Muscle layer of duodenum (tissue), 2 donors: ENCODE measurements at regions not wholly inside any gene's neighbourhood (a gene's known extent, or its start where the extent isn't known, plus 50 kb on each side); places are given as distances from the start of the nearest gene placed in this dataset.

Experiments used
- H3K27ac ChIP-seq: one replicate; pipeline ENCODE4 v1.7.0; 2013; ENCODE audit warnings: mild to moderate bottlenecking, low read length
- H3K27me3 ChIP-seq: one replicate; pipeline ENCODE4 v1.7.0; 2013; ENCODE audit warnings: low read depth, mild to moderate bottlenecking, control low read depth, low read length
- H3K36me3 ChIP-seq, 2 donors: one replicate each; pipeline ENCODE4 v1.7.0; 2013; ENCODE audit warnings: low read length in 2 of 2, control low read depth in 1 of 2, mild to moderate bottlenecking in 1 of 2; ENCODE audit not compliant: insufficient read depth in 2 of 2, control insufficient read depth in 1 of 2
- H3K4me1 ChIP-seq, 2 donors: one replicate each; pipeline ENCODE4 v1.7.0; 2013; ENCODE audit warnings: low read length in 2 of 2, mild to moderate bottlenecking in 2 of 2, control low read depth in 1 of 2, moderate library complexity in 1 of 2; ENCODE audit not compliant: insufficient read depth in 2 of 2, control insufficient read depth in 1 of 2
- H3K4me3 ChIP-seq, 2 donors: one replicate each; pipeline ENCODE4 v1.7.0; 2013; ENCODE audit warnings: low read length in 2 of 2, low read depth in 1 of 2, mild to moderate bottlenecking in 1 of 2
- H3K9me3 ChIP-seq, 2 donors: one replicate each; pipeline ENCODE4 v1.7.0; 2013; ENCODE audit warnings: low read length in 2 of 2, control low read depth in 1 of 2, mild to moderate bottlenecking in 1 of 2; ENCODE audit not compliant: control insufficient read depth in 1 of 2
- donor health status: healthy.

DNA sequence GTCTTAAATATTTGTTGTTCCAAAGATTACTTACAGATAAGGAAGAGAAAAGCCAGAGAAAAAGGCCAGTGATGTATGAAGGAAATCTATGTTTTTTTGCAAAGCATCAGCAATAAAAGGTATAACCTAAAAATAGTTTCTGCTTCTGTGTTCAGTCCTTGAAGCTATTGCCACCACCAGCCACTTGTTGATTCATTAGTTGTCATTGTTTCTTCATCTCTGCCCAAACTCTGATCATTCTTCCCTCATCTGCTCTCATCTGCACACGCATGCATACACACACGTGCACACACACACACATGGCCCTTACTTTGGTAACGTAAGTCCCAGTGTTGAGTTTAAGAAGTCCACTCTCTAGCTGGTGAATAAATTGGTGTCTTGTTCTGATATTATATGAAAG, 540.7 kb downstream of the GATA3 start:
- Histone ChIP-seq H3K27ac (no peak overlapping the region), H3K4me1 (no peaks in the 10 kb centered on the region)

DNA sequence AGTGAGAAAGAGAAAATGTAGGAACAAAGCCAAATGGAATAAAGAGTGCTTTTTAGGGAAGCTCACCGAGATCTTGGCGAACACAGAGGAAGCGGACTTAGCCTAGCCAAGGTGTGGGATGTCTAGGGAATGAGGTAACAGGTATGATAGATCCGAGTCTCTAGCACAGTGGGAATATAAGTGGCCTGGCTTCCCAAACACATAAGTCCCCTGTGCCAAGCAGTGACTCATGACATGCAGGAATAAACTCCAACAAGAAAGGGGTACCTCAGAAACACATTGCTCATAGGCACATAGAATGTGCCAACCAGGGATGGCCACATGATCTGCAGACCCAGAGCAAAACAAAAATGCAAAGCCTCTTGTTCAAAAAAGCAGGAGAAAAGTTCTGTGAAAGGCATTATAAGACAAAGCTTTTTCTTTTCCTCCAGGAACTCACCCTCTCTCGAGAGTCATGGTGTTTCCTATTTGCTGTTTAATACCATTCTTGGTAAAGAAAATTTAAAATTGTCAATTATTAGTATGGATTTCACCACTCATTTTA, 542.5 kb downstream of the GATA3 start:
- H3K4me3 ChIP-seq: no peak overlapping the region
- H3K9me3 ChIP-seq: no peaks in the 10 kb centered on the region
- no peak overlapping the region for H3K27ac ChIP-seq
- no peaks in the 10 kb centered on the region for H3K4me1 ChIP-seq
- no peaks in the 10 kb centered on the region for H3K27me3 ChIP-seq
- no peaks in the 10 kb centered on the region for H3K36me3 ChIP-seq

More for the DNA sequence above, 540.7 kb downstream of the GATA3 start:
- H3K27me3 ChIP-seq: no peaks in the 10 kb centered on the region
- no peaks in the 10 kb centered on the region for H3K36me3 ChIP-seq
- no peaks in the 10 kb centered on the region for H3K9me3 ChIP-seq
- H3K4me3 ChIP-seq: no peak overlapping the region

DNA sequence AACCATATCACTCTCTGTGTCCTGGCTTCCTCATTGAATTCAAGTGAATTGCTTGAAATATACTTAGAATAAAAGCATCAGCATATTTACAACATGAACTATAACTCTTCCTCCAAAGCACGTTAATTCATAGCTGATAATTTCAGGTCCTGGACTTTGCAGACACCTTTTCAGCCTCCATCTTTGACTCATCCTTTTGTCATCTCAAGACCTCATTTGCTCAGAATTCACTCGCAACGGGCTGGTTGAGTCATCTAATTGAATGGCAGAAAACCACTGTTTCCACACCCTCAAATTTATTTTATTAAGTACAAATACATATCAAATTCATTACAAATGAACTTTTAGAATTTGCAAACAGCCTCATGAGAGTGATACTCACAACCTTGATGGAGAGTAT, 545.7 kb downstream of the GATA3 start:
- Histone ChIP-seq H3K9me3 (no peaks in the 10 kb centered on the region), H3K27ac (no peak overlapping the region), H3K27me3 (no peaks in the 10 kb centered on the region), H3K4me1 (no peaks in the 10 kb centered on the region), H3K36me3 (no peaks in the 10 kb centered on the region), H3K4me3 (no peak overlapping the region)

DNA sequence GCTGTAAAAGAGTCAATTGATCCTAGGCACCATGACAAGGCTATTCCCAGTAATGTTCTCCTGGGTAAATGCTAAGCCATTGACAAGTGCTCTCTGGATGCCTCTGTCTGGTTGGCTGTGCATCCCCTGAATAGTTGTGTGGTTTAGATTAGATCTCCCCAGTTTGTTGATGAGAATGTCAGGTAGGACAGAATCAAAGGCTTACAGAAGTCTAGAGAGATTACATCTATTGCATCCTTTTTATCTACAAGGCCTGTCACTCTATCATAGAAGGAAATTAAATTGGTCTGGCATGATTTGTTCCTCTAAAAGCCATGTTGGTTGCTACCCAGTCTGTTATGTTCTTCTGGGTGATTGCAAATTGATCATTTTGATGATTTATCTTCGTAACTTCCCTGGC, 548.3 kb downstream of the GATA3 start:
- no peak overlapping the region for H3K27ac ChIP-seq
- no peaks in the 10 kb centered on the region for H3K27me3 ChIP-seq
- H3K36me3 ChIP-seq: no peaks in the 10 kb centered on the region
- no peak overlapping the region for H3K4me3 ChIP-seq
- H3K4me1 ChIP-seq: no peaks in the 10 kb centered on the region
- H3K9me3 ChIP-seq: no peaks in the 10 kb centered on the region

DNA sequence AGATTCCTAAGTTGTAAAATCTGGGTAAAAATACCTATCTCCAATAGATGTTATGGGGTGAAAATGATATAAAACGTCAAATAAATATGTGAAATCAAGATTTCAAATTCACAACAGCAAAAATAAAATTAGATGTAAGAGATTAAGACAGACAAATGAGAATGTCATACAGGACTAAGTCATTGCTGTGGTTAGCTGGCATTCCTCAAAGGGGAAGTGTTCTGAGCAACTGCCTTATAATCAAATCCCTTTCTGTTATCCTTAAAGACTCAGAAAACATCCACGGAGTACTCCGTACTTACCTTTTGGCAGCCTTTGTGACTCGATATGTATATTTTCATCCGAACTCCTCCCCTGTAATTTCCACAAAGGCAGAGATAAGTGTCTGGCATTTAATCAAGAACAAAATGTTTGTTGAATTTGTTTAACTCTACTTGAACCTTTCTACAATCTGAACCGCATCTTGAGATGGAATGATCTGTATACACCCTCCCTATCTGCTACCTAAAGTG, 559.6 kb downstream of the GATA3 start:
- Histone ChIP-seq H3K9me3 (no peaks in the 10 kb centered on the region), H3K36me3 (no peaks in the 10 kb centered on the region), H3K4me1 (no peaks in the 10 kb centered on the region), H3K27me3 (no peaks in the 10 kb centered on the region), H3K4me3 (no peak overlapping the region), H3K27ac (no peak overlapping the region)

DNA sequence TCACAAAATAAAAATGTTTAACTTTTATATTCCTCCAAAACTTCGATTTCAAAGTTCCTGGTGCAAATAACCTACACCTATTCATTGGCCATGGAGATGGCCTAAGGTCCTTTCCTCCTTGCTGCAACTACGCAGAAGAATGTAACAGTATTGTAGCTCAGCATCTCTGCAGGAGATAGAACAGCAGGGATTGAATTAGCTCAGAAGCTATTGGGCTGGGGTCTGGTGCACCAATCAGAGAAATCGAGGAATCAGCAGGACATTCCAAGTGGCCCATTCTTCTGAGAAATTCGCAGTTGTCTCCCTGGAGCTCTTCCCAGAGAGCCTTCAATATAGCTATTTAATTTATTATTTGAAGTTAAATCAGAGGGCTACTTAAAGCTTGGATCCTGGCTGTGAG, 560.6 kb downstream of the GATA3 start:
- Histone ChIP-seq H3K4me3 (no peak overlapping the region), H3K36me3 (no peaks in the 10 kb centered on the region), H3K4me1 (no peaks in the 10 kb centered on the region), H3K27ac (no peak overlapping the region), H3K27me3 (no peaks in the 10 kb centered on the region), H3K9me3 (no peaks in the 10 kb centered on the region)

DNA sequence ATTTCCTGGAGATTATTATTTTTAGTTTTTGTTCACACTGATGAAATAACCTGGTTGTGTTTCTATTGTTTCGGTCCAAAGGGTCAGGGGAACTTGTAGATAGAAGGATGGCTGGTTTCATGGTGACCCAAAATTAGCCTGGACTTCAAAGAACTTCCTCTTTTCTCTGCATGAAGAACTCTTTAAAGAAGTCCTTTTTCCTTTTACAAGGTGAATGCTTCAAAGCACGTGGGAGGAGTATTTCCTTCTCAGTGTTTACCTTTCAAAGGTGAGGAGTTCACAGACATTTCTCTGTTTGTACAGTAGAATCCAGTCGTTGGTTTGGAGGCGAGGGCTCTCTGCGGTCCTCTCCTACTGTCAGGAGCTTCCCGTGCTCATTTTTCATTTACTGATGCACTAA, 561.7 kb downstream of the GATA3 start:
- no peak overlapping the region for H3K4me3 ChIP-seq
- no peaks in the 10 kb centered on the region for H3K36me3 ChIP-seq
- H3K27me3 ChIP-seq: no peaks in the 10 kb centered on the region
- no peaks in the 10 kb centered on the region for H3K9me3 ChIP-seq
- no peak overlapping the region for H3K27ac ChIP-seq
- H3K4me1 ChIP-seq: no peaks in the 10 kb centered on the region

DNA sequence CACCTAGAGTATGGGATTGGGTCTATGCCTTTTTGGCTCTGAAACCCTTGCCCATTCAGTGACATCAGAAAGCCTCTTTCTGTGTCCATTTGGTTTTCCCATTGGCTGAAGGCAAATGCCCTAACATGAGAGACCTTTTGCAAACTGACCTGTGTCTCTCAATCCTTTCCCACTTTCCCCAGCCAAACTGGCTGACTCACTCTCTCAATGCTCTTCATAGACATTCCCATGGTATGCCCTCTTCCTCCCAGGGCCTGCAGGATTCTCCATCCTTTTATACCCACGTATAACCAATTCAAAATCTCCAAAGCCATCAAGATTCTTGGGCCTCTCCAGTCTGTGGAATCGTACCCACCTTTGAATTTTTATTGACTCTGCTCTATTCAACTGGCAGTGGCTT, 563.3 kb downstream of the GATA3 start:
- Histone ChIP-seq H3K27ac (no peak overlapping the region), H3K4me1 (no peaks in the 10 kb centered on the region), H3K36me3 (no peaks in the 10 kb centered on the region), H3K4me3 (no peak overlapping the region), H3K9me3 (no peaks in the 10 kb centered on the region), H3K27me3 (no peaks in the 10 kb centered on the region)

DNA sequence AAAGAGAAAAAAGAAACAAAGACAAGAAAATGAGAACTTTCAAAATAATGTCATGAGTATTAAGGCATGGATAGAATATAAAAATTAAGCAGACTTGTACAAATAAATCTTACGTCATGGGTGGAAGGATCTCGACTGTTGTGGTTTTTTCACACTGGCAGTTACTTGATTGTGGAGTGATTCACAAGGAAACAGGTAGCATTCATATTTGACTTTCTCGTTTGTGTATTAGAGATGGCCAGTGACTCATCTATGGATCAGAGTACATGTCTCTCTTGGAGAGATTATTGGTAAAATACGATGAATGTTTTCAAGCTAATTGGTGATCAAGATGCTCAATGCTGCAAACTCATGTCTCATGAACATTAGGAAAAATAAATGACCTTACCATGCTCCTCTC, 564.3 kb downstream of the GATA3 start:
- Histone ChIP-seq H3K27me3 (no peaks in the 10 kb centered on the region), H3K36me3 (no peaks in the 10 kb centered on the region), H3K27ac (no peak overlapping the region), H3K4me1 (no peaks in the 10 kb centered on the region), H3K4me3 (no peak overlapping the region), H3K9me3 (no peaks in the 10 kb centered on the region)

DNA sequence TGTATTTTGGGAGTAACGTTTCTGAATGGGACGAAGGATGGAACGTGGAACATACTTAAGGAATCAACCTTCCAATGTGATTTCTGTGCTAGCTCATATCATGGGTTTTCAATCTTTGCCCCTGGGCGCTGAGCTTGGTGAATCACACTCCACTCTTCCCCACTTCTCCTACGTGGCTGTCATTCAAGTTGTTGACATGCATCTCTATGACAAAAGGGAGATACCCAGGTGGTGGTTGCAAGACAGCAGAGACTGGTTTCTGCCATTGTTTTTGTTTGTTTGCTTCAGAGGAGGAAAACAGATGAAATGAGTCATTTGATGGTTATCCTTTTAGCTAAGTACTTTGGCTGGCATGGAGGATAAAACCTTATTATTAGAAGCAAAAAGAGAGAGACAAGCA, 573.9 kb downstream of the GATA3 start:
- Histone ChIP-seq H3K36me3 (no peaks in the 10 kb centered on the region), H3K27me3 (no peaks in the 10 kb centered on the region), H3K4me3 (no peak overlapping the region), H3K4me1 (no peaks in the 10 kb centered on the region), H3K27ac (no peak overlapping the region), H3K9me3 (no peaks in the 10 kb centered on the region)

DNA sequence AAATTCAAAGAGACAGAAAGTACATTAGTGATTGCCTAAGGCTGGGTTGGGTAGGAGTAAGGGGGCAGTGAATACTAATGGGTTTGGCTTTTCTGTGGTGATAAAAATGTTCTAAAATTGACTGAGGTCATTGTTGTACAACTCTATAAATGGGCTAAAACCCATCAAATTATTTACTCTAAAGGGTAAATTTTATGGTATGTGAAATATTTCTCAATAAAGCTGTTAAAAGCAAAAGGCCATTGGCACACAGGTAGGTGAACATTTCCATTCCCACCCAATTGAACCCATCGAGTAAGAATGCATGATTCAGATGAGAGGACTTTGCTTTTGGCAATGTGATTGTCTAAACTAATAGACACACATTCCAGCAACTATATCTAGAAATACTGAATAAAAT, 579.4 kb downstream of the GATA3 start:
- no peaks in the 10 kb centered on the region for H3K4me1 ChIP-seq
- no peaks in the 10 kb centered on the region for H3K36me3 ChIP-seq
- no peak overlapping the region for H3K4me3 ChIP-seq
- no peak overlapping the region for H3K27ac ChIP-seq
- no peaks in the 10 kb centered on the region for H3K27me3 ChIP-seq
- no peaks in the 10 kb centered on the region for H3K9me3 ChIP-seq

DNA sequence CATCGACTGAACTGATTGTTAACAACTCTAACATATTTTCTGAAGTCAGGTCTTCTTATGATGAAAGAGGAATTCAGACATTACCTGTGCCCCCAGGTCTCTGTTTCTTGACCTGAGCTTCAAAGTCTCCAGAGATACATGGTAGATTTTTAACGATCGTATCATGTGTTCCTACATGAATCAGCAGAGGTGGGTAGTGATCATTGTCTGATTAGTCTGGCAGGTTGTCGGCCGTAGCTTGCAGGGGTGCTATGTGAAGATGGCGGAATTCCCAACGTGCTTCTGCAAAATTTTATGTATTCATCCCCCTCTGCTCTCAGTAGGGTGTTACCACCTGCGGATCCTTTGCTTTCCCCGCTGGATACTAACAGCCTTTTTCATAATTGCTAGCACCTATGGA, 581.9 kb downstream of the GATA3 start:
- Histone ChIP-seq H3K4me3 (no peak overlapping the region), H3K36me3 (no peaks in the 10 kb centered on the region), H3K27ac (no peak overlapping the region), H3K9me3 (no peaks in the 10 kb centered on the region), H3K27me3 (no peaks in the 10 kb centered on the region), H3K4me1 (no peaks in the 10 kb centered on the region)
